Activated CD8-positive, alpha-beta T cell treated with anti-CD3 and anti-CD28 coated beads for 36 hours (primary cell): ENCODE measurements at regions not wholly inside any gene's neighbourhood (a gene's known extent, or its start where the extent isn't known, plus 50 kb on each side); places are given as distances from the start of the nearest gene placed in this dataset.

Experiments
- ATAC-seq: fragments of 200-7000 bp; cut with Tn5 transposase; one replicate; pipeline ENCODE4 v1.10.0; 2021; ENCODE audit warnings: mild to moderate bottlenecking, moderate library complexity
- CTCF ChIA-PET: fragments of 350-600 bp; sonication (Branson Sonifier 250); formaldehyde crosslinking; loops from one replicate; lab custom pipeline; 2021; ENCODE audit warnings: antibody characterized with exemption; lab: Charles Lee
- POLR2A ChIA-PET: fragments of 350-600 bp; sonication (Branson Sonifier 250); formaldehyde crosslinking; loops from one replicate; lab custom pipeline; 2021; ENCODE audit warnings: antibody characterized with exemption; lab: Charles Lee
- DNase-seq: peaks from one replicate; pipeline ENCODE4 v3.0.0-alpha.2; 2020
- H3K27ac Mint-ChIP-seq: one replicate; pipeline ENCODE4 v1.8.0; 2021; ENCODE audit warnings: mild to moderate bottlenecking, mixed read lengths
- H3K27me3 Mint-ChIP-seq: one replicate; pipeline ENCODE4 v1.8.0; 2021; ENCODE audit warnings: mixed read lengths
- H3K36me3 Mint-ChIP-seq: one replicate; pipeline ENCODE4 v1.8.0; 2021; ENCODE audit warnings: low read depth, mixed read lengths
- H3K4me1 Mint-ChIP-seq: one replicate; pipeline ENCODE4 v1.8.0; 2021; ENCODE audit warnings: low read depth, mixed read lengths
- H3K4me3 Mint-ChIP-seq: one replicate; pipeline ENCODE4 v1.8.0; 2021; ENCODE audit warnings: mild to moderate bottlenecking, moderate library complexity, mixed read lengths
- H3K9me3 Mint-ChIP-seq: one replicate; pipeline ENCODE4 v1.8.0; 2021; ENCODE audit warnings: mixed read lengths
- intact Hi-C: fragments of 100-400 bp; cut with micrococcal nuclease; formaldehyde crosslinking; loops from one replicate; pipeline ENCODE4 v1.10.0; 2022
- TF ChIP-seq, protein P1 (sequence below): fragments of 200-600 bp; IDR thresholded peaks from one replicate; pipeline ENCODE4 v1.8.0; 2022; ENCODE audit warnings: antibody characterized with exemption, mild to moderate bottlenecking

DNA sequence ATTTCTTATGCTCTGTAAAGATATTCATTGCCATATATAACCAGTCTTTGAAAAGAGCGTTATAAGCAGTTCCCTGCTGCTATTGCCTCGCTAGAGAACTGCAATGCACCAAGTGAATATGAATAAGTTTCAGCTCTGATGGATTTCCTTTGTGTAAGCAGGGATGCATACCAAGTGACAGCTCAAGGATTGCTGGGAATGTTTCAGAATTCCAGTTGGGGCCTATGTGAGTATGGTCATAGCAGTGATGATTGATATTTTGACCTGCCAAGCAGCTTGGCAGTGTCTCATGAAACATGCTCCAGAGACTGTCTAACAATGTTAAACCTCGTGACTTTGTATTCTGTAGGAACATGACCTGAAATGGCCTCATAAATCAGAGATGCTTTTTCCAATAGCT is 312.6 kb downstream of the C11orf87 start:
- ATAC-seq: no peak
- Mint-ChIP-seq H3K27ac (no peak overlapping the region), H3K27me3 (peaks cover 1% of the 10 kb centered on the region), H3K9me3 (no peaks in the 10 kb centered on the region), H3K4me1 (no peaks in the 10 kb centered on the region), H3K4me3 (no peak overlapping the region), H3K36me3 (no peaks in the 10 kb centered on the region)
- intact Hi-C loops: no loop called here
- ChIA-PET POLR2A (no interaction called here), CTCF (no interaction called here)
- TF ChIP-seq, protein P1, sequence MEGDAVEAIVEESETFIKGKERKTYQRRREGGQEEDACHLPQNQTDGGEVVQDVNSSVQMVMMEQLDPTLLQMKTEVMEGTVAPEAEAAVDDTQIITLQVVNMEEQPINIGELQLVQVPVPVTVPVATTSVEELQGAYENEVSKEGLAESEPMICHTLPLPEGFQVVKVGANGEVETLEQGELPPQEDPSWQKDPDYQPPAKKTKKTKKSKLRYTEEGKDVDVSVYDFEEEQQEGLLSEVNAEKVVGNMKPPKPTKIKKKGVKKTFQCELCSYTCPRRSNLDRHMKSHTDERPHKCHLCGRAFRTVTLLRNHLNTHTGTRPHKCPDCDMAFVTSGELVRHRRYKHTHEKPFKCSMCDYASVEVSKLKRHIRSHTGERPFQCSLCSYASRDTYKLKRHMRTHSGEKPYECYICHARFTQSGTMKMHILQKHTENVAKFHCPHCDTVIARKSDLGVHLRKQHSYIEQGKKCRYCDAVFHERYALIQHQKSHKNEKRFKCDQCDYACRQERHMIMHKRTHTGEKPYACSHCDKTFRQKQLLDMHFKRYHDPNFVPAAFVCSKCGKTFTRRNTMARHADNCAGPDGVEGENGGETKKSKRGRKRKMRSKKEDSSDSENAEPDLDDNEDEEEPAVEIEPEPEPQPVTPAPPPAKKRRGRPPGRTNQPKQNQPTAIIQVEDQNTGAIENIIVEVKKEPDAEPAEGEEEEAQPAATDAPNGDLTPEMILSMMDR: no peak
- no peak for DNase-seq

DNA sequence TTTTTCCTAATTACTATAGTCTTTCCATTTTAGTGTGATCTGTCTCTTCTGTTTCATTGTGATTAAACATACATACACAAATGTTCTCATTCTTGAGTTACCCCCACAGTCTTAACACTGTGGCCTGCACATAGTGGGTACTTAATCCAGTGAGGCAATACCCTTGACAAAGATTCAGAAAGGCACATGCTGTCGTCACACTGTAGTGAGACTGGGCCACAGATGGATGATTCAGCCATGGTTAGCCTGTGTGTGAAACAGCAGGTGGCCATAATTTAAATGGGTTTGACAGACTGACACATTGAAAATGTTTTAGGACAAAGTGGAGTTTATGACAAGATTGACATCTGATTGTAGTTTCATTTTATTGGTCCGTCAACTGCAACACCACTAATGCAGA is 313.1 kb downstream of the C11orf87 start:
- peaks cover 1% of the 10 kb centered on the region for H3K27me3 Mint-ChIP-seq
- ChIA-PET POLR2A (no interaction called here), CTCF (no interaction called here)
- intact Hi-C loops: no loop called here
- TF ChIP-seq, protein P1: no peak
- H3K9me3 Mint-ChIP-seq: no peaks in the 10 kb centered on the region
- ATAC-seq: no peak
- H3K27ac Mint-ChIP-seq: no peak overlapping the region
- no peak overlapping the region for H3K4me3 Mint-ChIP-seq
- no peak for DNase-seq
- no peaks in the 10 kb centered on the region for H3K36me3 Mint-ChIP-seq
- no peaks in the 10 kb centered on the region for H3K4me1 Mint-ChIP-seq

DNA sequence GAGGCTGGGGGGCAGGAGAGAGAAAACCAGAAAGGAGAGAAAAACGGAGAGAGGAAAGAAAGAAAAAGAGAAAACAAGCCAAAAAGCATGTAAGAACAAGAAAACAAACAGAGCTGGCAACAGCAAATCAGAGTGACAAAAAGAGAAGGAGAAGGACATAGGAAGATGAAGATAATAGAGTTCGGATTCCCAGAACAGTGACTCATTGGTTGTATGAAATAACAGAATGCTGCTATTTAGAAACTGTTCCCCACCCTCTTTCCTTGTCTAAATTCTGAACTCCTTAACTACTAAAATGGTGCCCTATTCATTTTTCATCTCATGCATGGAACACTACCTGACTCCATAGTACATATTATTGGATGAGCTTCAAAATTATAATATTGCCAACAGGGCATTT is 317.4 kb downstream of the C11orf87 start:
- TF ChIP-seq, protein P1: no peak
- CTCF ChIA-PET: no interaction called here
- POLR2A ChIA-PET: interaction anchor here (0.6 kb wide), 1 partner anchor 207 kb away, joined by 3 read pairs; no protein-coding TSS in a partner anchor

DNA sequence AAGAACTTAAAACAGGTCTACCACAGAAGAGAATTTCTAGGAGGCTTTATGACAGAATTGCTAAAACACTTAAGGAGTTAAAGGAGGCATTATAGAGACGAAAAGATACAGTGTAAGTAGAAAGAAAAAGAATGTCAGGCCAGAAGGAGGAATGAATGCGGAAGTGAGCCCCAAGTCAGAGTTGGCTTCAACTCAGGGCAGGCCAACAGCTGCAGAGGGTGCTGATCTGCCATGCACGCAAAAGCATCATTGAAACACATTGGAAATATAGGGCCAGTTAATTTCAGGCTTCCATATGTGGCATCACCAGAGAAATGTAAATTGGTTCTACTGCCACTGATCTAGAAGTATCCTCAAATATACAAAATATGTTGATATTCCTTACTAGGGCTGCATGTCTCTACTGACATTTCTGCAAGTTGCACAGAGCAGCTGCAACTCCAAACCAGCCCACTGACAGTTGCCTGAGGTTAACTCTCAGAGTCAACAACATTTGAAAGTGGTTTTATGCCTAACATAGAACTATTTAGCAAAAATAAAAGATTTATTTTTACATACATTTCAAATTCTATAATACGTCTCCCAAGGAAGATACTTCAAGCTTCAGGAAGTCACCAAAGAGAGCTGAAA is 324.1 kb downstream of the C11orf87 start:
- H3K36me3 Mint-ChIP-seq: no peaks in the 10 kb centered on the region
- H3K27ac Mint-ChIP-seq: no peak overlapping the region
- CTCF ChIA-PET: no interaction called here
- no peak overlapping the region for H3K4me3 Mint-ChIP-seq
- intact Hi-C loops: no loop called here
- no peaks in the 10 kb centered on the region for H3K27me3 Mint-ChIP-seq
- no peak for ATAC-seq
- H3K9me3 Mint-ChIP-seq: no peaks in the 10 kb centered on the region
- TF ChIP-seq, protein P1: no peak
- no peaks in the 10 kb centered on the region for H3K4me1 Mint-ChIP-seq
- POLR2A ChIA-PET: no interaction called here
- no peak for DNase-seq

More for the DNA sequence above, 317.4 kb downstream of the C11orf87 start:
- no peaks in the 10 kb centered on the region for H3K4me1 Mint-ChIP-seq
- intact Hi-C loops: no loop called here
- no peaks in the 10 kb centered on the region for H3K9me3 Mint-ChIP-seq
- H3K27me3 Mint-ChIP-seq: no peaks in the 10 kb centered on the region
- no peak overlapping the region for H3K4me3 Mint-ChIP-seq
- H3K27ac Mint-ChIP-seq: no peak overlapping the region
- ATAC-seq (no peak), DNase-seq (no peak)
- no peaks in the 10 kb centered on the region for H3K36me3 Mint-ChIP-seq

DNA sequence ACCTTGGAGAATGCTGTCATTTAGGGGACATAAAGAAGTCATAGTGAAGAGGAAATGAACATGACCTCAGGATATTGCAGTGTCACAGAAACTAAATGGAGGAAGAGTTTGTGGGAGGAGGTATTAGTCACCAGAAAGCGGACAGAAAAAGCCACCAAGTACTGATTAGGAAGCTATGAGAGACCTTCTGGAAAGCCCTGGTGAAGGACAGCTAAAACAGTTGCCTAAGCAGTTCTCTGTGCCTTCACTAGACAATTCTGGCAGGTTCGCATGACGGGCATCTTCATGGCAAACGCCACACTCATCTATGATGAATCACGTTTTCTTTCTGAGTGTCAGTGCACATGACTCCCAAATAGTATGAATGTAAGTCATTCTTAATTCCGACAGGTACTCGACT is 325.8 kb downstream of the C11orf87 start:
- CTCF ChIA-PET: no interaction called here
- intact Hi-C loops: no loop called here
- no peaks in the 10 kb centered on the region for H3K36me3 Mint-ChIP-seq
- H3K27me3 Mint-ChIP-seq: no peaks in the 10 kb centered on the region
- no peaks in the 10 kb centered on the region for H3K9me3 Mint-ChIP-seq
- H3K4me1 Mint-ChIP-seq: no peaks in the 10 kb centered on the region
- no peak overlapping the region for H3K27ac Mint-ChIP-seq
- ATAC-seq (no peak), DNase-seq (no peak)
- H3K4me3 Mint-ChIP-seq: no peak overlapping the region
- POLR2A ChIA-PET: interaction anchor here (0.6 kb wide), 1 partner anchor 78 kb away, joined by 3 read pairs; no protein-coding TSS in a partner anchor
- TF ChIP-seq, protein P1: no peak
